HL-60 (cell line): ENCODE measurements at regions not wholly inside any gene's neighbourhood (a gene's known extent, or its start where the extent isn't known, plus 50 kb on each side); places are given as distances from the start of the nearest gene placed in this dataset.

Experiments used
- DNase-seq, 2 experiments: peaks; one replicate each; pipeline ENCODE4 v3.0.0-alpha.2; 2010 to 2020; ENCODE audit warnings: low read depth in 1 of 2, low spot score in 1 of 2
- H3K27ac ChIP-seq: fragments of 250-450 bp; sonication (Bioruptor Pico); replicated peaks from 2 replicates; pipeline ENCODE4 v1.5.1; 2020; ENCODE audit warnings: mild to moderate bottlenecking, moderate library complexity
- H3K27me3 ChIP-seq: fragments of 250-450 bp; sonication (Bioruptor Pico); 2 replicates; pipeline ENCODE4 v1.5.1; 2021; ENCODE audit warnings: mild to moderate bottlenecking, moderate library complexity; ENCODE audit not compliant: insufficient read depth, poor library complexity, severe bottlenecking
- H3K4me3 ChIP-seq: replicated peaks from 2 replicates; pipeline ENCODE4 v1.5.1; 2011; ENCODE audit warnings: mild to moderate bottlenecking, control low read depth, low read length; ENCODE audit not compliant: insufficient read depth
- CTCF ChIP-seq: IDR thresholded peaks from one replicate; pipeline ENCODE4 v1.5.1; 2011; ENCODE audit warnings: low read length, control low read depth, inconsistent platforms; ENCODE audit not compliant: insufficient read depth
- GABPA ChIP-seq: IDR thresholded peaks from 2 replicates; pipeline ENCODE4 v1.6.1; 2012; ENCODE audit warnings: low read depth
- POLR2AphosphoS5 ChIP-seq: IDR thresholded peaks from 2 replicates; pipeline ENCODE4 v1.6.1; 2012; ENCODE audit warnings: low read depth
- REST ChIP-seq: IDR thresholded peaks from 2 replicates; pipeline ENCODE4 v1.6.1; 2012; ENCODE audit warnings: low read depth; ENCODE audit not compliant: insufficient replicate concordance
- SPI1 ChIP-seq: IDR thresholded peaks from 2 replicates; pipeline ENCODE4 v1.6.1; 2012; ENCODE audit warnings: low read depth, mild to moderate bottlenecking, borderline replicate concordance

- TF ChIP-seq CTCF: no peak
- no peak for TF ChIP-seq POLR2AphosphoS5
- no peak for TF ChIP-seq GABPA
- TF ChIP-seq REST: no peak
- no peak for TF ChIP-seq SPI1
- H3K27ac ChIP-seq: no peak overlapping the region
- peaks cover 7% of the 10 kb centered on the region for H3K27me3 ChIP-seq
- no peak for DNase-seq
- H3K4me3 ChIP-seq: no peak overlapping the region
Measured at GRCh38 chr13:94906605-94907004, 194.3 kb upstream of the SOX21 start.

- H3K4me3 ChIP-seq: no peak overlapping the region
- H3K27ac ChIP-seq: no peak overlapping the region
- DNase-seq: no peak
- H3K27me3 ChIP-seq: no peaks in the 10 kb centered on the region
- TF ChIP-seq CTCF: no peak
- no peak for TF ChIP-seq GABPA
Measured at GRCh38 chr13:94902722-94903407, 190.5 kb upstream of the SOX21 start.

GRCh38 chr13:94901070-94901469, 188.7 kb upstream of the SOX21 start:
- no peak overlapping the region for H3K4me3 ChIP-seq
- DNase-seq: no peak
- TF ChIP-seq REST (no peak), CTCF (no peak), GABPA (no peak), SPI1 (no peak), POLR2AphosphoS5 (no peak)
- no peaks in the 10 kb centered on the region for H3K27me3 ChIP-seq
- H3K27ac ChIP-seq: no peak overlapping the region

- Histone ChIP-seq H3K27me3 (peaks cover 2% of the 10 kb centered on the region), H3K27ac (no peak overlapping the region), H3K4me3 (no peak overlapping the region)
- no peak for DNase-seq
- TF ChIP-seq POLR2AphosphoS5: no peak
- no peak for TF ChIP-seq GABPA
- no peak for TF ChIP-seq CTCF
- TF ChIP-seq SPI1: no peak
- TF ChIP-seq REST: no peak
Measured at GRCh38 chr13:94896719-94897317, 184.5 kb upstream of the SOX21 start.
